NCI-H1105 treated with DMSO at 0.1 percent for 48 hours (cell line): ENCODE measurements at regions not wholly inside any gene's neighbourhood (a gene's known extent, or its start where the extent isn't known, plus 50 kb on each side); places are given as distances from the start of the nearest gene placed in this dataset.

Experiments
- DNase-seq: peaks from one replicate; lab custom pipeline; 2025; lab: John Stamatoyannopoulos, UW

GRCh38 chr5:74027732-74028338 is 401.8 kb downstream of the ARHGEF28 start:
- DNase-seq = no peak

GRCh38 chr5:74026310-74026709 is 400.3 kb downstream of the ARHGEF28 start:
- no peak for DNase-seq

GRCh38 chr5:74021126-74021525 is 395.1 kb downstream of the ARHGEF28 start:
- no peak for DNase-seq

- peak; percentile 61 for DNase-seq
Observed at GRCh38 chr5:74020503-74020902, 394.5 kb downstream of the ARHGEF28 start.

- no peak for DNase-seq
Observed at GRCh38 chr5:74019923-74020322, 393.9 kb downstream of the ARHGEF28 start.

GRCh38 chr5:74017786-74018211 is 391.8 kb downstream of the ARHGEF28 start:
- DNase-seq = peak; percentile 34

- peak; percentile 7 for DNase-seq
Observed at GRCh38 chr5:74017112-74017511, 391.1 kb downstream of the ARHGEF28 start.

- no peak for DNase-seq
Observed at GRCh38 chr5:74016373-74016772, 390.4 kb downstream of the ARHGEF28 start.

- DNase-seq = no peak
Observed at GRCh38 chr5:74015716-74016115, 389.7 kb downstream of the ARHGEF28 start.

GRCh38 chr5:74013222-74013621 is 387.2 kb downstream of the ARHGEF28 start:
- DNase-seq = no peak

GRCh38 chr5:74009502-74009901 is 383.5 kb downstream of the ARHGEF28 start:
- no peak for DNase-seq

- no peak for DNase-seq
Observed at GRCh38 chr5:74007193-74007592, 381.2 kb downstream of the ARHGEF28 start.

GRCh38 chr5:73999297-73999696 is 373.3 kb downstream of the ARHGEF28 start:
- no peak for DNase-seq

GRCh38 chr5:73998489-73998888 is 372.5 kb downstream of the ARHGEF28 start:
- DNase-seq = no peak

- DNase-seq = no peak
Observed at GRCh38 chr5:73997960-73998359, 372.0 kb downstream of the ARHGEF28 start.

GRCh38 chr5:73996151-73996755 is 370.3 kb downstream of the ARHGEF28 start:
- no peak for DNase-seq

GRCh38 chr5:73994963-73995362 is 369.0 kb downstream of the ARHGEF28 start:
- no peak for DNase-seq
